B cell (primary cell): ENCODE measurements at regions not wholly inside any gene's neighbourhood (a gene's known extent, or its start where the extent isn't known, plus 50 kb on each side); places are given as distances from the start of the nearest gene placed in this dataset.

Experiments used
- CTCF ChIP-seq: fragments of 200-600 bp; IDR thresholded peaks from one replicate; pipeline ENCODE4 v1.8.0; 2022; ENCODE audit warnings: antibody characterized with exemption, mild to moderate bottlenecking
- EZH2 ChIP-seq: IDR thresholded peaks from 2 replicates; pipeline ENCODE4 v1.6.1; 2012; ENCODE audit warnings: borderline replicate concordance, low read depth, mild to moderate bottlenecking, moderate library complexity, low read length; ENCODE audit not compliant: insufficient read depth, poor library complexity, severe bottlenecking

GRCh38 chr4:24303926-24304325, 280.4 kb downstream of the DHX15 start:
- TF ChIP-seq CTCF (no peak), EZH2 (no peak)
